ENCODE measurements at regions not wholly inside any gene's neighbourhood (a gene's known extent, or its start where the extent isn't known, plus 50 kb on each side); places are given as distances from the start of the nearest gene placed in this dataset.

GRCh38 chr2:10186868-10187535, 64.5 kb downstream of the RRM2 start (continued):
- TF ChIP-seq, protein P1, sequence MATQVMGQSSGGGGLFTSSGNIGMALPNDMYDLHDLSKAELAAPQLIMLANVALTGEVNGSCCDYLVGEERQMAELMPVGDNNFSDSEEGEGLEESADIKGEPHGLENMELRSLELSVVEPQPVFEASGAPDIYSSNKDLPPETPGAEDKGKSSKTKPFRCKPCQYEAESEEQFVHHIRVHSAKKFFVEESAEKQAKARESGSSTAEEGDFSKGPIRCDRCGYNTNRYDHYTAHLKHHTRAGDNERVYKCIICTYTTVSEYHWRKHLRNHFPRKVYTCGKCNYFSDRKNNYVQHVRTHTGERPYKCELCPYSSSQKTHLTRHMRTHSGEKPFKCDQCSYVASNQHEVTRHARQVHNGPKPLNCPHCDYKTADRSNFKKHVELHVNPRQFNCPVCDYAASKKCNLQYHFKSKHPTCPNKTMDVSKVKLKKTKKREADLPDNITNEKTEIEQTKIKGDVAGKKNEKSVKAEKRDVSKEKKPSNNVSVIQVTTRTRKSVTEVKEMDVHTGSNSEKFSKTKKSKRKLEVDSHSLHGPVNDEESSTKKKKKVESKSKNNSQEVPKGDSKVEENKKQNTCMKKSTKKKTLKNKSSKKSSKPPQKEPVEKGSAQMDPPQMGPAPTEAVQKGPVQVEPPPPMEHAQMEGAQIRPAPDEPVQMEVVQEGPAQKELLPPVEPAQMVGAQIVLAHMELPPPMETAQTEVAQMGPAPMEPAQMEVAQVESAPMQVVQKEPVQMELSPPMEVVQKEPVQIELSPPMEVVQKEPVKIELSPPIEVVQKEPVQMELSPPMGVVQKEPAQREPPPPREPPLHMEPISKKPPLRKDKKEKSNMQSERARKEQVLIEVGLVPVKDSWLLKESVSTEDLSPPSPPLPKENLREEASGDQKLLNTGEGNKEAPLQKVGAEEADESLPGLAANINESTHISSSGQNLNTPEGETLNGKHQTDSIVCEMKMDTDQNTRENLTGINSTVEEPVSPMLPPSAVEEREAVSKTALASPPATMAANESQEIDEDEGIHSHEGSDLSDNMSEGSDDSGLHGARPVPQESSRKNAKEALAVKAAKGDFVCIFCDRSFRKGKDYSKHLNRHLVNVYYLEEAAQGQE (IDR thresholded peaks at IDR 0.05; ENCODE audit: unreplicated experiment): no peak

- H3K36me3 Mint-ChIP-seq (ENCODE audit: low read depth): peaks cover 22% of the 10 kb centered on the region; the same call in 2 of the 3 replicates
- ATAC-seq: no peak
- H3K9me3 Mint-ChIP-seq: peaks cover 4% of the 10 kb centered on the region; the same call in 1 of the 3 replicates
- TF ChIP-seq, protein P2, sequence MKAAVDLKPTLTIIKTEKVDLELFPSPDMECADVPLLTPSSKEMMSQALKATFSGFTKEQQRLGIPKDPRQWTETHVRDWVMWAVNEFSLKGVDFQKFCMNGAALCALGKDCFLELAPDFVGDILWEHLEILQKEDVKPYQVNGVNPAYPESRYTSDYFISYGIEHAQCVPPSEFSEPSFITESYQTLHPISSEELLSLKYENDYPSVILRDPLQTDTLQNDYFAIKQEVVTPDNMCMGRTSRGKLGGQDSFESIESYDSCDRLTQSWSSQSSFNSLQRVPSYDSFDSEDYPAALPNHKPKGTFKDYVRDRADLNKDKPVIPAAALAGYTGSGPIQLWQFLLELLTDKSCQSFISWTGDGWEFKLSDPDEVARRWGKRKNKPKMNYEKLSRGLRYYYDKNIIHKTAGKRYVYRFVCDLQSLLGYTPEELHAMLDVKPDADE (IDR thresholded peaks at IDR 0.05): no peak
- TF ChIP-seq ZNF462 (CRISPR knock-in tag; IDR thresholded peaks at IDR 0.05) (no peak), EZH2 (IDR thresholded peaks at IDR 0.05; ENCODE audit: low read depth, unreplicated experiment) (no peak), EZH2phosphoT487 (IDR thresholded peaks at IDR 0.05; ENCODE audit: unreplicated experiment) (no peak), POLR2AphosphoS5 (IDR thresholded peaks at IDR 0.05; ENCODE audit: low read depth) (no peak), CREB1 (CRISPR knock-in tag; IDR thresholded peaks at IDR 0.05; ENCODE audit: low read depth) (no peak), ZNF114 (CRISPR knock-in tag; IDR thresholded peaks at IDR 0.05) (no peak), CTCF (conservative IDR thresholded peaks at IDR 0.05; ENCODE audit: low read depth in 2 of 2) (no peak), STAT1 (IDR thresholded peaks at IDR 0.05; ENCODE audit: unreplicated experiment) (no peak), JUNB (IDR thresholded peaks at IDR 0.05; ENCODE audit: unreplicated experiment) (no peak)
Observed at GRCh38 chr2:10187661-10188060, 65.1 kb downstream of the RRM2 start.

More at GRCh38 chr2:10187661-10188060, 65.1 kb downstream of the RRM2 start:
- DNase-seq (ENCODE audit: low spot score): no peak
- H3K4me3 Mint-ChIP-seq: no peak overlapping the region
- Histone ChIP-seq H3F3A (replicated peaks; ENCODE audit: low read depth) (no peaks in the 10 kb centered on the region), H3K4me2 (no peak overlapping the region), H2AFZ (no peak overlapping the region), H3K4me3 (no peak overlapping the region), H4K20me1 (replicated peaks; ENCODE audit: insufficient read depth) (no peaks in the 10 kb centered on the region), H3K79me2 (replicated peaks; ENCODE audit: insufficient read depth) (no peaks in the 10 kb centered on the region), H3K36me3 (ENCODE audit: insufficient read depth) (no peaks in the 10 kb centered on the region), H3K27me3 (ENCODE audit: insufficient read depth) (no peaks in the 10 kb centered on the region), H3K27ac (ENCODE audit: low read depth) (no peak overlapping the region), H3K9me2 (ENCODE audit: insufficient read depth) (no peaks in the 10 kb centered on the region), H3K4me1 (ENCODE audit: insufficient read depth) (no peaks in the 10 kb centered on the region)
- H3K27me3 Mint-ChIP-seq (ENCODE audit: insufficient read depth, low read depth, poor library complexity): peaks cover 3% of the 10 kb centered on the region
- no peaks in the 10 kb centered on the region for H3K4me1 Mint-ChIP-seq
- no peak overlapping the region for H3K27ac Mint-ChIP-seq
